ENCODE measurements at regions not wholly inside any gene's neighbourhood (a gene's known extent, or its start where the extent isn't known, plus 50 kb on each side); places are given as distances from the start of the nearest gene placed in this dataset.

GRCh38 chr12:90229407-90230170, 521.0 kb upstream of the ATP2B1 start:
- Histone ChIP-seq H3K4me2 (ENCODE audit: low read length) (no peak overlapping the region), H4K20me1 (ENCODE audit: control insufficient read depth, insufficient read depth, low read depth, low read length) (no peaks in the 10 kb centered on the region), H3K79me2 (ENCODE audit: control insufficient read depth, low read length) (no peaks in the 10 kb centered on the region), H3K9me3 (ENCODE audit: control insufficient read depth, insufficient read depth, low read length) (no peaks in the 10 kb centered on the region), H3K36me3 (ENCODE audit: control insufficient read depth, low read length) (no peaks in the 10 kb centered on the region), H3K4me1 (ENCODE audit: control insufficient read depth, low read length) (no peaks in the 10 kb centered on the region), H3K4me3 (ENCODE audit: low read length) (no peak overlapping the region), H3K27ac (ENCODE audit: low read depth, low read length) (no peak overlapping the region), H3K9me2 (replicated peaks; ENCODE audit: control insufficient read depth, low read length) (no peaks in the 10 kb centered on the region), H3F3A (ENCODE audit: control insufficient read depth, insufficient read depth) (no peaks in the 10 kb centered on the region), H3K27me3 (ENCODE audit: control insufficient read depth, low read length) (no peaks in the 10 kb centered on the region)
- no peak for TF ChIP-seq EZH2phosphoT487 (IDR thresholded peaks at IDR 0.05; ENCODE audit: borderline replicate concordance, low read length)
- no peak for TF ChIP-seq CTCF (IDR thresholded peaks at IDR 0.05; ENCODE audit: low read depth, low read length, poor library complexity, severe bottlenecking)

- no peak overlapping the region for H3K4me2 ChIP-seq (ENCODE audit: low read length)
- TF ChIP-seq EZH2phosphoT487 (IDR thresholded peaks at IDR 0.05; ENCODE audit: borderline replicate concordance, low read length) (no peak), CTCF (IDR thresholded peaks at IDR 0.05; ENCODE audit: low read depth, low read length, poor library complexity, severe bottlenecking) (no peak)
Observed at GRCh38 chr12:90226211-90226610, 517.6 kb upstream of the ATP2B1 start.

GRCh38 chr12:90216815-90217214, 508.2 kb upstream of the ATP2B1 start:
- Histone ChIP-seq H3K4me2 (ENCODE audit: low read length) (no peak overlapping the region), H3K79me2 (ENCODE audit: control insufficient read depth, low read length) (no peaks in the 10 kb centered on the region), H3K4me1 (ENCODE audit: control insufficient read depth, low read length) (peaks cover 6% of the 10 kb centered on the region), H3K9me2 (replicated peaks; ENCODE audit: control insufficient read depth, low read length) (no peaks in the 10 kb centered on the region), H3K27me3 (ENCODE audit: control insufficient read depth, low read length) (no peaks in the 10 kb centered on the region), H3K27ac (ENCODE audit: low read depth, low read length) (no peak overlapping the region), H4K20me1 (ENCODE audit: control insufficient read depth, insufficient read depth, low read depth, low read length) (no peaks in the 10 kb centered on the region), H3K9me3 (ENCODE audit: control insufficient read depth, insufficient read depth, low read length) (no peaks in the 10 kb centered on the region), H3F3A (ENCODE audit: control insufficient read depth, insufficient read depth) (no peaks in the 10 kb centered on the region), H3K36me3 (ENCODE audit: control insufficient read depth, low read length) (no peaks in the 10 kb centered on the region), H3K4me3 (ENCODE audit: low read length) (no peak overlapping the region)
- no peak for TF ChIP-seq EZH2phosphoT487 (IDR thresholded peaks at IDR 0.05; ENCODE audit: borderline replicate concordance, low read length)
- no peak for TF ChIP-seq CTCF (IDR thresholded peaks at IDR 0.05; ENCODE audit: low read depth, low read length, poor library complexity, severe bottlenecking)

More at GRCh38 chr12:90226211-90226610, 517.6 kb upstream of the ATP2B1 start:
- Histone ChIP-seq H4K20me1 (ENCODE audit: control insufficient read depth, insufficient read depth, low read depth, low read length) (no peaks in the 10 kb centered on the region), H3F3A (ENCODE audit: control insufficient read depth, insufficient read depth) (no peaks in the 10 kb centered on the region), H3K27ac (ENCODE audit: low read depth, low read length) (no peak overlapping the region), H3K4me3 (ENCODE audit: low read length) (no peak overlapping the region), H3K4me1 (ENCODE audit: control insufficient read depth, low read length) (no peaks in the 10 kb centered on the region), H3K27me3 (ENCODE audit: control insufficient read depth, low read length) (no peaks in the 10 kb centered on the region), H3K9me3 (ENCODE audit: control insufficient read depth, insufficient read depth, low read length) (no peaks in the 10 kb centered on the region), H3K36me3 (ENCODE audit: control insufficient read depth, low read length) (no peaks in the 10 kb centered on the region), H3K9me2 (replicated peaks; ENCODE audit: control insufficient read depth, low read length) (no peaks in the 10 kb centered on the region), H3K79me2 (ENCODE audit: control insufficient read depth, low read length) (no peaks in the 10 kb centered on the region)
